IPS-18c (cell line): ENCODE measurements at regions not wholly inside any gene's neighbourhood (a gene's known extent, or its start where the extent isn't known, plus 50 kb on each side); places are given as distances from the start of the nearest gene placed in this dataset.

ENCODE experiments used
- H3K4me3 ChIP-seq: 2 replicates; pipeline ENCODE4 v1.7.0; 2013; ENCODE audit warnings: low read depth, mild to moderate bottlenecking, low read length, moderate library complexity; ENCODE audit not compliant: insufficient read depth
- H3K9me3 ChIP-seq: one replicate; pipeline ENCODE4 v1.6.1; 2013; ENCODE audit warnings: mild to moderate bottlenecking, low read length, moderate library complexity; ENCODE audit not compliant: control insufficient read depth, insufficient read depth

- Histone ChIP-seq H3K4me3 (no peak overlapping the region), H3K9me3 (no peaks in the 10 kb centered on the region)
Observed at GRCh38 chr7:13055732-13056368, 368.4 kb downstream of the ARL4A start.

- no peak overlapping the region for H3K4me3 ChIP-seq
- no peaks in the 10 kb centered on the region for H3K9me3 ChIP-seq
Observed at GRCh38 chr7:13057462-13058200, 370.2 kb downstream of the ARL4A start.

DNA sequence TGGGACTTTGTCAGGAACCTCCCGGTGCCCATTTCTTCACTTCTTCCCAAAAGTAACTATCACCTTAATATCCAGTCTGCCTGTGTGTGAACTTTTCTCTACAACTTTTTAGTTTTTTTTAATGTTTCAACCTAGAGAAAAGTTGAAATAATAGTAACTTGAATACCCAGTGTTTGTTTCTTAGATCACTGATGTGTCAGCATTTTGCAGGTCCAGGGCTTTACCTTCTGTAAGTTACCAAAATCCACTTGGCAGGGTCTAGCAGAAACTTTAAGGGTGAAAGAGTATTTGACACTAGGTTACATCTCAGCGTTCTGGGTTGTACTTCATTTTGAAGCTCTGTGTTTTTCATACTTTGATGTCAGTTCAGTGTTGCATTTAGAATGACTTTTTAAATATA lies 372.7 kb downstream of the ARL4A start:
- H3K4me3 ChIP-seq: no peak overlapping the region
- H3K9me3 ChIP-seq: no peaks in the 10 kb centered on the region

DNA sequence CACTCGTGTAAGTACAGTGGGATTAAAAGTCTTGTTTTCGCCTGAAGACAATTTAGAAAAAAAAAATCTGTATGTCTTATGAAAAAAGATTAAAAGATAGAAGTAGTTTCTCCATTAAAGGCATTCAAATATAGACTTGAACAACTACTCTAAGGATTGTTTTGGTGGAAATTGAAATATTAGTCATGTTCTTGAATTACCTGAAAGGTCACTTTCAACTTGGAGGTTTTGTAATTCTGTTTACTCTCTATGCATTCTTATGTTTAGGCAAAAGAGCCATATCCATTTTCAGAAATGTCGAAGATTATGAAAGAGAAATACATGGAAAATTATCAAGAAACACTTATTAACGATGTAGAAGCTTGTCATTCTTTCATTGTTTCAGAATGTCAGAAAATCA lies 373.7 kb downstream of the ARL4A start:
- no peak overlapping the region for H3K4me3 ChIP-seq
- H3K9me3 ChIP-seq: no peaks in the 10 kb centered on the region

DNA sequence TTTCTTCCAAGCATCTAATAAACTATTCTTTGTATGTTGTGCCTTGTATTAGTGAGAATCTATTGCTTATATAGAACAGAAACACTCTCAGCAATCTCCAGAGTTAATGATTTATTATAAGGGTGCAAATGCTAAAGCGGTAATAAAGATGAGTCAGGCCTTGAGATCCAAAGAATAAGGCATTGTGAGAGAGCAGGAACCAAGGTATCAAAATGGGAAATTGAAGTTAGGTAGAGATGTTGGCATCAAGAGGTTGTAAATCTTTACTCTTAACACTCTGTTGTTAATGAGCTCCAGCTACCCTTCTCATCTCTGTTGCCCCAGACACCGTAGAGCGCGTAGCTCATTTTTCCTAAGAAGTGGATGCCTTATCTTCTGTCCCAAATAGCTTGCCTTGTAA lies 375.2 kb downstream of the ARL4A start:
- no peaks in the 10 kb centered on the region for H3K9me3 ChIP-seq
- no peak overlapping the region for H3K4me3 ChIP-seq

DNA sequence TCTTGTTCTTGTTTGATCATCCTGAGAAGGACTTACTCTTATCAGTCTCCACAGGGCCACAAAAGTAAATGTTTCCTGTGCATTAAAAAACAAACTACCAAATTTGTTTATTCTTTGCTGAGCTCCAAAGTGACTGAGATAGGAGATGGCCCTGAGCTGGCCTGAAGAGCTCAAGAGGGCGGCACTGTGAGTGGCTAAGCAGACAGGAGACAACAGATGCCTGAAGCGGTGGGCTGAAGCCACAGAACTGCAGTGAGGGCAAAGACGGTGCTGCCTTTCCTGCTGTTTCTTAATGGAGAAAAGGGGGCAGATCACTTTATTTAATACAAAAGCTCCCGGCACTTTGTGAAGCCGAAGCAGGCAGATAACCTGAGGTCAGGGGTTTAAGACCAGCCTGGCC lies 379.6 kb downstream of the ARL4A start:
- Histone ChIP-seq H3K4me3 (no peak overlapping the region), H3K9me3 (no peaks in the 10 kb centered on the region)

DNA sequence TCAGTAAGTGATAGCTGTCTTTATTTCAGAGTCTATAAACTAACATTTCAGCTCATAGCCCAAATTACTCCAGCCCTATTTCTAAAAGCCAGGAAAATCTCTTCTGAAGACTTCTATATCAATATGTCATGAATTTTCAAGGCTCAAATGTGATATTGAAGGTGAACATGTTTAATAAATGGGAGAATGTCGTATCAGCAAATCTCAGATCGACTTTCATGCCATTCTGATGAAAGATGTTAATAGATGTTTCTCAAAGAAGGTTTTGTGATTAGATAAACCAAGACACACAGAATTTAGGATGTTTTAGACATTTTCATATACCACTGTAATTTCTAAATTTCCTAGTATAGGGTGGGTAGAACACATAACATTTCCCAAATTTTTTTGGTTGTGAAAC lies 380.6 kb downstream of the ARL4A start:
- Histone ChIP-seq H3K4me3 (no peak overlapping the region), H3K9me3 (no peaks in the 10 kb centered on the region)

DNA sequence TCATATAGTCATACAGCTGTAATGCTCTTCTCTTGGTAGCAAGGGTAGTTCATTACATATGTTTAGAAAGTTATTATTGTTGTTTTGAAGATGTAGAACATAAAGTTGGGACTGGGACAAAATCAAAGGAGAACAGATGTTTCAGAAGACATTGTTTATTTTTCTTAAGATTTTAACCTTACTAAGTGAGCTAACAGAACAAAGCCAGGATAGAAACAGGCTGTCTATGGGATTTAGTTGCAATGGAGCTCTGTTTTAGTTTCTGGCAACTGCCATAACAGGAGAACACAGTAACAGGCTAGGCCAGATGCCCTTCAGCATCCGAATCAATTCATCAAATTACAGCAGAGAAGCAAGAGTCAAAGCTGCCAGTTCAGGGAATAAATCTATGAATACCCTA lies 382.4 kb downstream of the ARL4A start:
- H3K9me3 ChIP-seq: no peaks in the 10 kb centered on the region

GRCh38 chr7:13072014-13072413 lies 384.6 kb downstream of the ARL4A start:
- Histone ChIP-seq H3K9me3 (no peaks in the 10 kb centered on the region), H3K4me3 (no peak overlapping the region)

More for the DNA sequence above, 382.4 kb downstream of the ARL4A start:
- no peak overlapping the region for H3K4me3 ChIP-seq

DNA sequence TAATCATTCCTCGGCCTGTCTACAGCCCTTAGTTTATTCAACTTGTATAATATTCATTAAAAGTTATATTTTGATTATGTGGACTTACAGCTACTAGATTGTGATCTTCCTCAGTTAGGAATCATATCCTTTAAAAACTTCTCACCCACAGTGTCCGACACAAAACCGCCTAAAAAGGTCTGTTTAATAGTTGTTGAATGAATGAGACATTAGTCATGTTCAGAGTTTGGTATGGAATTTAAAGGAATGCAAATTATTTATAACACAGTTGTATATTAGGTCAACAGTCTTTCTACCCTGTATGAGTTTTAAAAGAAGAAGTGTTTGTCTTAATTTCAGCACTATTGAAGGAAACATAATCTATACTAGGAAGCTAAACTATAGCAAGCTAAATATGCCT lies 390.0 kb downstream of the ARL4A start:
- H3K9me3 ChIP-seq: no peaks in the 10 kb centered on the region
- no peak overlapping the region for H3K4me3 ChIP-seq

DNA sequence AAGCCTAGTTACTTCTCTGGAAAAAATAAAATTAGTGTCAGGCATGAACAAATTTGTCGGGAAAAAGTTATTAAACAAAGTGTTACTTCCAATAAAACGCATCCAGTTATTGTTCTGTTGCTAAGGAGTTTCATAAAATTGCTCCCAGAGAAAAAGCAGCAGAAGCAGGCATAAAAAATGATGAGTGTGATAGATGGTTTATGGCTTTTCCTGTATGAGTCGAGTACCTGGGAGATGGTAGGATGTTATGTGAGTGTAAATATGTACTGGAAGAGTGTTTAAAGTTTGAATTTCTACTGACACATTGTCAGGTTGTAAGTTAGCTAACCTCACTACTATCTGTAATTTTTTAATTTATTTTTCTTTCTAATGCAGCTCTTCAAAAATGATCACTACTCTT lies 390.7 kb downstream of the ARL4A start:
- no peak overlapping the region for H3K4me3 ChIP-seq
- H3K9me3 ChIP-seq: no peaks in the 10 kb centered on the region

DNA sequence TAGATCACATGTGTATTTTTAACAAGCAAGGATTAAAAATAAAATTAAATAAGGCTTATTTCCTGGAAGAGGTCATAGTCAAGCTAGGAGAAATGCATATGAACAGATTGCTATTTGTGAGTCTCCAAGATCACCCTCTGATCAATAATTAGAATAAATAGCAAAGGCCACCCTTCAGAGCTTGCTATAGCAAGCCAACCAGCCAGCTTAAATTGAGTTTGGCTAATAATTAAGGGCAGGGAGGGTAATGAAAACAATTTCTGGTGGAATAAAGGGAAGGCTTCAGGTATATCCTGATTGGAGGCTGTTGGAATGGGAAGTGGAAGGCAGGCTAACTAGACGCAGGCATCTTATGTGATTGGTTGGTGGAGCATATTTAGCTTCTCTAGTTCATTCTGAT lies 403.5 kb downstream of the ARL4A start:
- Histone ChIP-seq H3K9me3 (no peaks in the 10 kb centered on the region), H3K4me3 (no peak overlapping the region)

DNA sequence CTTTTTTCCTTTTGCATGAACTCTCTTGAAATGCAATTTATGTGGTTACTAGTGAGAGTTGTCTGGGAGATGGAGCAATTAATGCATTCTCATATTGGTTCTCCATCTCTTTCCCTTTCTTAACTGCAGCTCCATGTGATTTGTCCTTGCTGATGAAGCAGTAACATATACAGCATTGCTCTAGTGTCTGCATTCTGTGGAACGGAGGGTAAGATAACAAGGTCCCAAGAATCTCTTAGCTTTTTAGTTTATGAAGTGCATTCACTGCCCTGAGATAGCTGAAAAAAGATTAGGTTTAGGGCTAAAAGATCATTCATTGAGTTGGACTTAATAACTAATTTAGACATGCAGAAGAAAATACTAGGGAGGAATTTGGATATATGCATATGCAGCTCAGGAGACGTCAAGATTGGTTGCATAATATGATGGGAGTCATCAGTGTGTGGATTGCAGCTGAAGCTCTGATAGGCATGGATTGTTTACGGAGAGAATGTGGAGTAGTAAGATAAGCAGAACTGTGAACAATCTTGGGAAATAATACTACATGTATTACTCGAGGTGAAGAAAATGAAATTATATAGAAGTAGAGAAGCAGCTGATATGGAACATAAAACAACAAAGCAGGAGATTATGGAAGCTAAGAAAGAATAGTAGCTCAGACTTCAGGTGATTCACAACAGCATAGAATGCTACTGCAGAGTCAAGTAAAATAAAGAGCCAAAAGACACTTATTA lies 404.7 kb downstream of the ARL4A start:
- H3K9me3 ChIP-seq: no peaks in the 10 kb centered on the region
- H3K4me3 ChIP-seq: no peak overlapping the region

GRCh38 chr7:13092708-13093005 lies 405.2 kb downstream of the ARL4A start:
- no peaks in the 10 kb centered on the region for H3K9me3 ChIP-seq
- H3K4me3 ChIP-seq: no peak overlapping the region

- H3K9me3 ChIP-seq: no peaks in the 10 kb centered on the region
- no peak overlapping the region for H3K4me3 ChIP-seq
Observed at GRCh38 chr7:13093160-13093559, 405.7 kb downstream of the ARL4A start.

- no peaks in the 10 kb centered on the region for H3K9me3 ChIP-seq
- no peak overlapping the region for H3K4me3 ChIP-seq
Observed at GRCh38 chr7:13097499-13097898, 410.1 kb downstream of the ARL4A start.

- H3K4me3 ChIP-seq: no peak overlapping the region
- H3K9me3 ChIP-seq: no peaks in the 10 kb centered on the region
Observed at GRCh38 chr7:13098161-13098560, 410.7 kb downstream of the ARL4A start.

DNA sequence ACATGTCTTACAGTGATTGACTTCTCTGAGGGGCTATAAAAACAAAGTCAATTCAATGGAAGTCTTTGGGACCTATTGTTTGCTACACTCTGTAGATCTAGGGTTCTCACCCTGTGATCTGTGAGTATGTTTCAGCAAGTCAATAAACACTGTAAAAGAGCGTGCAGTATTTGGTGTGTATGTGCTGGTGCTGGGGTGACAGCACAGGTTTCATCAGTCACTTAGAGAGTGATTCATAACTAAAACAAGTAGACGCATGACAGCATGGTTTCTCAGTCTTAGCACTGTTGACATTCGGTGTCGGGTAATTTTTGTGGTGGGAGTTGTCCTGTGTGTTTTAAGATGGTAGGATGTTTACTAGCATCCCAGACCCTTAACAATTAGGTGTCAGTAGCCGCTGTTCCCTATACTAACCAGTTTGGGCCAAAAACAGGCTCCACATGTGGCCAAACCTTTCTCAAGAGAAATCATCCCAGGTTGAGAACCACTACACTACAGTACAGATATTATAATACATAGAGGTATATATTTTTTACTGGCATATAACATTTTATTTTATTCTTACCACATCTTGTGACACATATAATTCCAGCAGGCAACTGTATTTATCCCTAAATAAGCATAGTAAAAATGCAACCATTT lies 411.8 kb downstream of the ARL4A start:
- Histone ChIP-seq H3K9me3 (no peaks in the 10 kb centered on the region), H3K4me3 (no peak overlapping the region)
